ENCODE measurements at regions not wholly inside any gene's neighbourhood (a gene's known extent, or its start where the extent isn't known, plus 50 kb on each side); places are given as distances from the start of the nearest gene placed in this dataset.
"Not testable (repeated sequence)": the region's sequence is repeated elsewhere in the genome, so short reads cannot be mapped to it uniquely, and the experiment has no call there.

DNA sequence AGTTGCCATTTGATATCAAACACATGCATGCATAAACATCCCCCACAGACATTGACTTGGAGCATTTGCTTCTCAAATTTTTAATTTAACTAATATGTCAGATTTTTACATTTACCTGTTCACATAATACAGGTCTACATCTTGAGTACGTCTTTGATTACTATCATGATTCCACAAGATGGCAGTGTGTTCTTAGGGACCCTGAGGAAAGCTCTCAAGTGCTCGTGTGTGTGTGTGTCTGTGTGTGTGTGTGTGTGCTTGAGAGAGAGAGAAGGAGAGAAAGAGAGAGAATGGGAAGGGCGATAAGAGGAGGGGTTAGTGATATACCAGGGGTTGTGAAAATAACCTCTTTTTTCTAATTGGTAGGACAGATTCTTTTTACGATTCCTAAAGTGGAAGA lies 167.1 kb upstream of the OR4E1 start:
- no peak for ATAC-seq
- no peak for DNase-seq
- intact Hi-C loops (cut with DNase I) = no loop called here

DNA sequence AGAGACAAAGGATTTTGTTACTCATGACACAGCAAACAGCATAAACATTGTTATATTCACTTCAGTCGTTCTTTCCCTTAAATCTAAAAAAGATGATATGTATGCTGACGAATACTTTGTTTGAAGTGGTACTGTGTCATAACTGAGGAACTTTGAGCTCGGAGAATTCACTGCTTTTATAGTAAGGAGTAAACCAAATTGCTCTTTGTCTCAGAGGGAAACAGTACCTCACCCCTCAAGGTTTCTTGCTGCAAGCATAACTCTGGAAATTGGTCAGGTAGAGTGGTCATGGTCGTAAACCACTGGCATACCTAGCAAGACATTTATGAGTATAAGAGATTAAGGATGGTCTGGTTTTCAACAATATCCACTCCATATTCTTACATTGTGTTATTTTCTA lies 160.2 kb upstream of the OR4E1 start:
- ATAC-seq = no peak
- intact Hi-C loops (cut with DNase I) = no loop called here
- DNase-seq = no peak

DNA sequence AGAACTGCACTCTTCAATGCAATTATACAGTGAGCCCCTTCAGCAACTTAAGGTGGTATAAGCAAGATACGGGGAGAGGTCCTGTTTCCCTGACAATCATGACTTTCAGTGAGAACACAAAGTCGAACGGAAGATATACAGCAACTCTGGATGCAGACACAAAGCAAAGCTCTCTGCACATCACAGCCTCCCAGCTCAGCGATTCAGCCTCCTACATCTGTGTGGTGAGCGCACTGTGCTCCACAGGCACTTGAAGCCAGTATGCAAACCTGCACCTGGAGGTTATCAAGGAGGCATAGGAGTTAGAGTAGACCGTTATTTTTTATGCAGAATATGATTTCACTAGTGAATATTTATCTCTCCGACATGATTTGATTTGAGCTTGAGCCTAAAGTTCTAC lies 152.2 kb upstream of the OR4E1 start:
- intact Hi-C loops (cut with DNase I) = no loop called here
- ATAC-seq (no peak), DNase-seq (no peak)

DNA sequence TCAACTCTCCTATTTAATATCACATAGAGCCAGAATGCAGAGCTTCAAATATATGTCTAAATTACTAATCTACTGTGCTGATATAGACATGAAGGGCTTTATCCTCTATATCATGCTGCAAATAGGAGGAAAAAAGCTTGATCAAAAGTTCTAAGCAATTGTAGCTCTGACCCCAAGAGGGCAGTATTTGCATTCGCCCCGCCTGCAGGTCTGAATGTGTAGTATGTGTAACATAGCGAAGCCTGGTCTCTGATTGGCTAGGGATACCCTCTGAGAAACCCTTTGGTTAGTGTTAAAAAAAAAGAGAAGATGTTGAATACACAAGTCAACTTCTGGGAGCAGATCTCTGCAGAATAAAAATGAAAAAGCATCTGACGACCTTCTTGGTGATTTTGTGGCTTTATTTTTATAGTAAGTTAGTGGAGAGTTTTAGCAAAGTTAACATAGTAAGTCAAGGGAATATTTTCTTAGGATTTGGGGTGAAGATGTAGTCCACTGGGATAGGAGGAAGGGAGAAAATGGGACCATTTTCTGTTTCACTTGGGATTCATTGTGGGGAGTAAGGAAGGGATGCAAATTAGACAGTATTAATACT lies 151.6 kb upstream of the OR4E1 start:
- intact Hi-C loops (cut with DNase I) = no loop called here
- DNase-seq = no peak
- no peak for ATAC-seq

DNA sequence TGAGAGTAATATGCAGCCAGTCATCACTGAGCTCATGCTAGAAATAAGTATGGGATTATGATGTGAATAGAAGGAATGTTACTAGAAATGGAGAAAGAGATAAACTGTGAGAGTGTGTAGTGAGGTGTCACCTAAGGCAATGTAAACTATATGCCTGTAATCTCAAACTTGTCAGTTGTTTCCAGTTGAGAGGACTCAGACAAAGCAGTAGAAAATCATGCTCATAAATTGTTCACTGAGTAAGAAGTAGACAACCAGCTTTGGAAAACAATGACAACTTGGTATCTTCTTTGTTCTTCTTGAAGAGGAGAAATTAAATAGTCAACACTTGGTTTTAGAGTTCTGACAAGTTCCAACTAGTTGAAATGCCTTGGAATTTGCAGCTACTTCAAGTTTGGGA lies 148.5 kb upstream of the OR4E1 start:
- no peak for ATAC-seq
- intact Hi-C loops (cut with DNase I) = no loop called here
- no peak for DNase-seq

DNA sequence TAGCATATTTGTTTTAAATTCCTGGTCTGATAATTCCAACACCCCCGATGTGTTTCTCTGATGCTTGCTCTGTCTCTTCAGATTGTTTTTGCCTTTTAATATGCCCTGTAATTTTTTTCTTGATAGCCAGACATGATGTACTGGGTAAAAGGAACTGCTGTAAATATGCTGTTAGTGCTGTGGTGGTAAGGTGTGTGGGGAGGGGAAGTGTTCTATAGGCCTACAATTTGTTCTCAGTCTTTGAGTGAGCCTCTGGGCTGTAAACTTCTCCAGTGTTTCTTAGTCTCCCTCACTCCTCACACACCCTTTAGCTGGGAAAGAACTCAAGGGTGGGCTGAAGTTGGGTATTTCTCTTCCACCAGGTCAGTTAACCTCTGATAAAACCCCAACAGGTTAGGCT lies 147.0 kb upstream of the OR4E1 start:
- ATAC-seq (no peak), DNase-seq (no peak)
- intact Hi-C loops (cut with DNase I) = no loop called here

DNA sequence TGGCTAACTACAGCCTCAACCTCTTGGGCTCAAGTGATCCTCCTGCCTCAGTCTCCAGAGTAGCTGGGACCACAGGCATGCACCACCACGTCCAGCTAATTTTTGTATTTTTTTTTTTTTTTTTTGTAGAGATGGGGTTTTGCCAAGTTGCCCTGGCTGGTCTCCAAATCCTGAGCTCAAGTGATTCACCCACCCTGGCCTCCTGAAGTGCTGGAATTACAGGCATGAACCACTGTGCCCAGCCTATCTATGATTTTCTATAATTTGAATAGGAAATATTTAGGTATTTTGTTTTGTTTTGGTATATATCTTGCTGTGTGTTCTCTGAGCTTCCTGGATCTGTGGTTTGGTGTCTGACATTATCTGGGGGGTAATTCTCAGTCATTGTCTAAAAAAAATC lies 146.3 kb upstream of the OR4E1 start:
- DNase-seq; ATAC-seq; intact Hi-C loops (cut with DNase I): not testable (repeated sequence)

DNA sequence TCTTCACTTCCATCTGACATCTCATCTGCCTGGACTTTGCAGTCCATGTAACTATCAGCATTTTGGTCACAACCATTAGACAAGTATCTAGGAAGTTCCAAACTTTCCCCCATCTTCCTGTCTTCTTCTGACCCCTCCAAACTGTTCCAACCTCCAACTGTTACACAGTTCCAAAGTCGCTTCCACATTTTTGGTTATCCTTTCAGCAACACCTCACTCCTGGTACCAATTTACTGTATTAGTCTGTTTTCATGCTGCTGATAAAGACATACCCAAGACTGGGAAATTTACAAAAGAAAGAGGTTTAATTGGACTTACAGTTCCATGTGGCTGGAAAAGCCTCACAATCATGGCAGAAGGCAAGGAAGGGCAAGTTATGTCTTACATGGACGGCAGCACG lies 143.4 kb upstream of the OR4E1 start:
- intact Hi-C loops (cut with DNase I); DNase-seq; ATAC-seq: not testable (repeated sequence)

DNA sequence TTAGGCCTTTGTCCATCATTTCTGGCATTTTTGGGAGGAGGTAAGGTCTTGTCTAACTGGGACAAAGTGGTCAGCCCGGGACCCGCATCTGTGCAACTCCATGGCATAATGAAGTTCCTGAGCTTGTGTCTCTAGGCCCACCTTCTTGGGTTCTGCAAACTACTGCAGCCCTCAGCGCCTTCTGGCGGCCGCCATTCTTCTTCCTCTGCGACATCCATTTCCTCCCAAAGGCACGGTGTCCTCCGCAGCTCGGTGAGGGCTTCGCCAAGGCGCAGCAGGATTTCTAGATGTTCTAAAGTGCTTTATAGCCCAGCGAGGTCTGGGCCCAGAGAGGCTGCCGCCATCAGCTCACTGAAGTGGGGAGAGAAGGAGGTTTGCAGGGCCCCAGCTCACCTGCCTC lies 134.4 kb upstream of the OR4E1 start:
- DNase-seq (no peak), ATAC-seq (no peak)
- intact Hi-C loops (cut with DNase I) = no loop called here

DNA sequence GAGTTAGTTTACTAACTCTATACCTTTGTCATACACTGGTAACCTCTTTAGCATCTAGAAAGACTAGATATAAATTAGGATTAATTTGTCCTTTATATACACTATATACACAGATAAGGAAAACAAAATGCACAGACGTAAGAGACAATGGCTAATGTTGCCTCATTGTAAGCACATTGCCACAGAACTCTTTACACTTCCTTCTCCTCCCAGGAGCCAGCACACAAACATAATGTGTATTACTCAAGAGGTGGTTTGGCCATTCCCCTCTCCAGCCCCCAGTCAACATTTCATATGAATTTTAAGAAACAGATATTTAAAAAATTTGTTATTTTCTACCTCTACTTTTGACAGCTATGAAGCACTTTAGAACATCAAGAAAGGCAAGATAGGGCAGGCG lies 131.4 kb upstream of the OR4E1 start:
- DNase-seq (no peak), ATAC-seq (no peak)
- intact Hi-C loops (cut with DNase I) = no loop called here

DNA sequence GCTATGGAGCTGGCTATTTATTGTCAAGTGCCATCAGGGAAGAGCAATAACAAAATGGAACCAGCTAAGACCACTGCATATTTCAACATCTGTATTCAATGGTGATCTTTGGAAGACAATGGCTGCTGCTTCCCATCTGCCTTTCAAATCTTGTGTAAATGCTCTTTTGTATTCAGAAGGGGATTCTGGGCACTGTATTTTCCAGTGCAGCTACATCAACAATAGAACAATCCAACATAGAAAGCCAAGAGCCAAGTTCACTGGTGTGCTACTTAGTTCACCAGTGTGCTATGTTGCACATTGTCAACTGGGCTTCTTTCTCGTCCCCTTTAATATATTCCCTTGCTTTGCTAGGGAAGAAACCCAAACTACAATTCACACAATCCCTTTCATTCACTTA lies 128.8 kb upstream of the OR4E1 start:
- ATAC-seq (no peak), DNase-seq (no peak)
- intact Hi-C loops (cut with DNase I) = no loop called here

DNA sequence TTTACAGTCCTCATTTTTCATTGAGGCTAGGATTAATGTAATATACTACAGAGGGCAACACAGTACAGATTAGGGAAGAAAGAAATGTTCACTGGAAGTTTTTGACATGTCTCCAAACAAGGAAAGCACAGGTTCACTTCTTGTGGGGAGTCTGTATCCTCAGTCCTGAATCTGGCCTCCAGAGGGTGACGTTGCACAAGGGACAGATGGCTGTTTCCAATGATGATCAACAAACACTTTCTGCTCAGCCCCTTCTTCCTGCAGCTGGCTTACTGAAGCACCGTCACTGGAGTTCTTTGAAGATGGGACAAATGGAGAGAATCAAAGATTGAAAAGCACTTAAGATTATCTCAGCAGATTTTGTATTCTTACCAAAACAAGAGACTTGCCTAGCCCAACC lies 123.3 kb upstream of the OR4E1 start:
- ATAC-seq = no peak
- DNase-seq = no peak
- intact Hi-C loops (cut with DNase I) = no loop called here

DNA sequence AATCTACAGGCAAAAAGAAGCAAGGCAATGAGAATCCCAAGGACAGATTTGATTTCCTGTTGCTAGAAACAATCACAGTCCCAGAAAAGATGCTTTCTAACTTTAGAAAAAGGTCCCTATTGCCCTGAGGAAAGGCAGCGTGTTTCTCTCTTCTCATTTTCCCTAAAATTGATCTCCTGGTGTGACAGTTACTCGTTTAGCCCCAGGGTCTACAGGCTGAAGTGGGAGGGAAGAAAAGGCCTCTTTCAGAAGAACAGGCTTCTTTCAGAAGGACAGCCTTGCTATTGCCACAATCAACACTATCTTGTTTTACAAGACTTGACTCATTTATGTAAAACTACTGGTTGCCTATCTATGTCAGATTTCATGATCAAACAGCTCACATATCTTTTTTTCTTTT lies 121.8 kb upstream of the OR4E1 start:
- DNase-seq (no peak), ATAC-seq (no peak)
- intact Hi-C loops (cut with DNase I) = no loop called here

DNA sequence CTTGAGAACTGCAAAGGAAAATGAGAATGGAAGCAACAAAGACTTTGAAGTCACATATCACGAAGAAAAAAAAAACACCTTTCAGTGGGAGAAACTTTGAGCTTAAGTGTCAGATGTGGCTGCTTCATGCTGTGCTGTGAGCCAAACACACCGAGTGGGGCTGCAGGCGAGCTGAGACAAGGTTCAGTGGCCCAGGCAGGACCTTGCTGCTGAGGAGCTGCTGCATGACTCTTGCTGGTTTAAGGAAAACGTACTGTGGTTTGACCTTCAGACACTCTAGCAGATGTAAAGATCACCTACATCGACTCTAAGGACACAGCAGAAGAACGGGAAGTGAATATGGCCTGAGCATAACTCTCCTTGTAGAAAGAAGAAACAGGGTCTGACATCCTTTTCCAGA lies 118.1 kb upstream of the OR4E1 start:
- intact Hi-C loops (cut with DNase I) = no loop called here
- ATAC-seq = no peak
- DNase-seq = no peak

DNA sequence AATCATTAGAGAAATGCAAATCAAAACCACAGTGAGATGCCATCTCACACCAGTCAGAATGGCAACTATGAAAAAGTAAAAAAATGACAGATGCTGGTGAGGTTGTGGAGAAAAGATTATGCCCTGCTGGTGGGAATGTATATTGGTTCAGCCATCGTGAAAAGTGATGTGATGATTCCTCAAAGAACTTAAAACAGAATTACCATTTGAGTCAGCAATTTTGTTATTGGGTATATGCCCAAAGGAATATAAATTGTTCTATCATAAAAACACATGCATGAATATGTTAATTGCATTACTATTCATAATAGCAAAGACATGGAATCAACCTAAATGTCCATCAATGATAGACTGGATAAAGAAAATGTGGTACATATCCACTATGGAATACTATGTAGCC lies 115.1 kb upstream of the OR4E1 start:
- ATAC-seq; intact Hi-C loops (cut with DNase I); DNase-seq: not testable (repeated sequence)

DNA sequence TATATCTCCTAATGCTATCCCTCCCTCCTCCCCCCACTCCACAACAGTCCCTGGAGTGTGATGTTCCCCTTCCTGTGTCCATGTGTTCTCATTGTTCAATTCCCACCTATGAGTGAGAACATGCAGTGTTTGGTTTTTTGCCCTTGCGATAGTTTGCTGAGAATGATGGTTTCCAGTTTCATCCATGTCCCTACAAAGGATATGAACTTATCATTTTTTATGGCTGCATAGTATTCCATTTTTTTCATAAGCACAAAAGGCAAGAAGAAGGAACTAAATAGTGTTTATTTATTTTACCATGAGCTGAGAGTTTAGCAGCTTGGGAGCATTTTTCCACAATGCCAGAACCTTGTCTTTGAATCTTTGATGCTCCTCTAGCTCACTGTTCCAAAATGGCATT lies 113.6 kb upstream of the OR4E1 start:
- ATAC-seq; intact Hi-C loops (cut with DNase I); DNase-seq: not testable (repeated sequence)

DNA sequence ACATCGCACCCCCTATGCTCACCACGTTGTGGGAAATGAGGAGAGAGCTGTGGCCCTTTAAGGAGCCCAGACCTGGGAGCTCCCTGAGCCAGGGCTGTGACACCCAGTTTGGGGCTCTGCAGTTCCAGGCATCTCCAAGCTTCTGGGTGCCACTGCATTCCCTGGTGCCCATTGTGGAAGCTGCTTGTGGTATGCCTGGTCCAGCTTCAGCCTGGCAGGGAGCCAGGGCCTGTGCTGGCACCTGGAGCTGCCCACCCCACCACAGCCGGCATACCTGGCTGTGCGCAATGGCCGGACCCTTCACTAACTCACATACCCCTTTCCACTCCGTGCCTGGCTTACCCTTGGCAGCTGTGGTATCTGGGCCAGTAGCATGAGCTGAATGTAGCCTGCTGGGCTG lies 107.9 kb upstream of the OR4E1 start:
- no peak for DNase-seq
- intact Hi-C loops (cut with DNase I) = no loop called here
- ATAC-seq = no peak

DNA sequence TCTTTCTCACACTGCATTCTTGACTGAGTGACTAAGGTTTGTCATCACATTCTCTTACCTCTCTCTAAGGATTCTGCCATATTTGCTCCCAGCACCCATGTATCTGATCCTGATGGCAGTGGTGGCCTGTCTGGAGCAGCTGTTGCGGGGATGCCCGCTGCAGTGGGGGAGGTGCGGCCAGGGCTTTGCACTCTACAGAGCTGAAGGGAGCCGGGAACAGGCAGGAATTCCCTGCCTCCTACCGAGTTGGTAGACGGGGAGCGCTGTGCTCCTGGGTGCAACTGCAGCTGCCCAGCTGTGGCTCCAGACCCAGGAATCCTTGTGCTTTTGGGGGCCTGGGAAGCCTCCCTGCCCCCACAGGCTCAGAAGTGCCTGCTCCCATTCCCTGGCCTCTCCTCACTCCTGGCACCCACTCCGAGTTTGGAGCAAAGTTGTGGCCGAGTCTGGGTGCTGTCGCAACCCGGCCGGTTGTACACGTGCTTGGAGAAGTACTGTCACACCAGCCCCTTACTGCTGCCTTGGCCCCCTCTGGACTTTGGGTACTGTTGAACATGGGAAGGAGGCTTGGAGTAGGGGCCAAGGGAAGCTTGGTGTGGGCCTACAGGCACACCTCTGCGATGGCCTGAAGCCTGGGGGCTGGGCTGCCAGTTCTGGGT lies 106.9 kb upstream of the OR4E1 start:
- DNase-seq (no peak), ATAC-seq (no peak)
- intact Hi-C loops (cut with DNase I) = no loop called here

DNA sequence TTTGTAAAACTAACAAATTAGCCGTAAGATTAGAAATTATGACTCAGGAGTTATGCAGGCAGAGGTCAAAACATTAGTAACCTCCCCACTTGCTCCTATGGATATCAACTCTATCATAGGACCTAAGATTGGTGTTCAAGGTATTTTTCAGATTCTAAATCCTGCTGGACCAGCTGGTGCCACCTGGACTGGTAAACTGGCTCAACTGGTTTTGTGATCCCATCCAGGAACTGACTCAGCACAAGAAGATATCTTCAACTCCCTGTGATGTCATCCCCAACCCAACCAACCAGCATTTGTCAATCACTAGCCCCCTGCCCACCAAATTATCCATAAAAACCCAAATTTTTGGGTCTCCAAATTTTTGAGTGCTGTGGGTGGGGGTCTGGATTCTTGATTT lies 98.1 kb upstream of the OR4E1 start:
- no peak for ATAC-seq
- DNase-seq = no peak
- intact Hi-C loops (cut with DNase I) = no loop called here

DNA sequence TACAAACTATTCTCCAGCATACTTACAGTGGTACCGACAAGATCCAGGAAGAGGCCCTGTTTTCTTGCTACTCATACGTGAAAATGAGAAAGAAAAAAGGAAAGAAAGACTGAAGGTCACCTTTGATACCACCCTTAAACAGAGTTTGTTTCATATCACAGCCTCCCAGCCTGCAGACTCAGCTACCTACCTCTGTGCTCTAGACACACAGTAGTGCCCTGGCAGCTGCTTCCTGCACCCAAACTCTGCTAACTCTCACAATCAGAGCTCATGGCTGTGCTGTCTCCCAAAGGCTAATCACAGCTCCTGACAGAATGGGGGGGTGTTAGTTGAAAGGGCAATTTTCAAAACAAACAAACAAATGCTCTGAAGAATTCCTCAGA lies 95.2 kb upstream of the OR4E1 start:
- intact Hi-C loops (cut with DNase I) = no loop called here
- no peak for ATAC-seq
- no peak for DNase-seq

DNA sequence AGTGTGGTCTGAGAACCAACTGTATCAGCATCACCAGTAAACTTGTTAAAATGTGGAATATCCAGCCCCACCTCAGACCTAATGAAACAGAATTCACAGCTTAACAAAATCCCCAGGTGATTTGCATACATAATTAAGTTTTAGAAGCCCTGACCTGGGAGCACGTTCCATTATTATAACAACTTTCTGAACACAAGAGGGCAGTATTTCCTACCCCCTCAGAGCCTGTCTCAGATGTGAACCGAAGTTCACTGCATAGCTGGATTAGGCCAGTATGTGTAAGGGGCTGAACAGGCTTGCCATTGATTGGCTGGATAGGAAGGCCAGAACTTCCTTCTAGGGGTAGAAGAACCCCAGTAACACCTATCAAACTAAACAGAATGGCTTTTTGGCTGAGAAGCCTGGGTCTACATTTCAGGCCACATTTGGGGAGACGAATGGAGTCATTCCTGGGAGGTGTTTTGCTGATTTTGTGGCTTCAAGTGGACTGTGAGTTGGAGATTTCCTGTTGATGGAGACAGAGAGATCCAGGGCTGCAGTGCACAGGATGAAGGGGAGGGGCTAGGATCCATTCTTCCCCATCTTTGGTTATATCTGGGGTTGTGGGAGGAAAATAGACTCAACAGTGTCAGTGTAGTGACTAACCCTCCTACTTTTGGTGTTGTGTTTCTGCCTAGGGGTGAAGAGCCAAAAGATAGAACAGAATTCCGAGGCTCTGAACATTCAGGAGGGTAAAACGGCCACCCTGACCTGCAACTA lies 94.7 kb upstream of the OR4E1 start:
- DNase-seq (no peak), ATAC-seq (no peak)
- intact Hi-C loops (cut with DNase I) = no loop called here
